ENCODE measurements at regions not wholly inside any gene's neighbourhood (a gene's known extent, or its start where the extent isn't known, plus 50 kb on each side); places are given as distances from the start of the nearest gene placed in this dataset.

- Histone ChIP-seq H3K4me3 (ENCODE audit: insufficient read depth, low read depth, low read length) (no peak overlapping the region), H3K36me3 (ENCODE audit: control insufficient read depth, insufficient read depth, low read length) (no peaks in the 10 kb centered on the region), H3K27ac (ENCODE audit: insufficient read depth, low read depth, low read length, poor library complexity, severe bottlenecking) (no peak overlapping the region), H3K4me1 (ENCODE audit: control insufficient read depth, insufficient read depth, low read length) (no peaks in the 10 kb centered on the region), H3K9me3 (ENCODE audit: control insufficient read depth, low read length) (no peaks in the 10 kb centered on the region), H3K27me3 (ENCODE audit: control insufficient read depth, insufficient read depth, low read length, poor library complexity, severe bottlenecking) (no peaks in the 10 kb centered on the region)
- 82 to 85% methylated on average over 8 of the region's 8 CpGs for WGBS, 2 experiments
Observed at GRCh38 chr5:166178411-166179080, 2112.9 kb upstream of the WWC1 start.

- H3K4me1 ChIP-seq (ENCODE audit: control insufficient read depth, insufficient read depth, low read length), result no peaks in the 10 kb centered on the region
- no peak overlapping the region for H3K4me3 ChIP-seq (ENCODE audit: insufficient read depth, low read depth, low read length)
- no peak overlapping the region for H3K27ac ChIP-seq (ENCODE audit: insufficient read depth, low read depth, low read length, poor library complexity, severe bottlenecking)
- H3K9me3 ChIP-seq (ENCODE audit: control insufficient read depth, low read length), result no peaks in the 10 kb centered on the region
- 94 to 95% methylated on average over 9 to 10 of the region's 10 CpGs for WGBS, 2 experiments
- no peaks in the 10 kb centered on the region for H3K27me3 ChIP-seq (ENCODE audit: control insufficient read depth, insufficient read depth, low read length, poor library complexity, severe bottlenecking)
- H3K36me3 ChIP-seq (ENCODE audit: control insufficient read depth, insufficient read depth, low read length), result no peaks in the 10 kb centered on the region
Observed at GRCh38 chr5:166185185-166185584, 2106.3 kb upstream of the WWC1 start.

- Histone ChIP-seq H3K9me3 (ENCODE audit: control insufficient read depth, low read length) (no peaks in the 10 kb centered on the region), H3K4me3 (ENCODE audit: insufficient read depth, low read depth, low read length) (no peak overlapping the region), H3K27me3 (ENCODE audit: control insufficient read depth, insufficient read depth, low read length, poor library complexity, severe bottlenecking) (no peaks in the 10 kb centered on the region), H3K4me1 (ENCODE audit: control insufficient read depth, insufficient read depth, low read length) (no peaks in the 10 kb centered on the region), H3K27ac (ENCODE audit: insufficient read depth, low read depth, low read length, poor library complexity, severe bottlenecking) (no peak overlapping the region), H3K36me3 (ENCODE audit: control insufficient read depth, insufficient read depth, low read length) (no peaks in the 10 kb centered on the region)
- 95 to 96% methylated on average over 6 to 7 of the region's 7 CpGs for WGBS, 2 experiments
Observed at GRCh38 chr5:166188501-166189325, 2102.7 kb upstream of the WWC1 start.

- WGBS, 2 experiments, result 59 to 61% methylated on average over 3 of the region's 3 CpGs
- H3K9me3 ChIP-seq (ENCODE audit: control insufficient read depth, low read length), result no peaks in the 10 kb centered on the region
Observed at GRCh38 chr5:166192696-166193095, 2098.7 kb upstream of the WWC1 start.

GRCh38 chr5:166195981-166196380 lies 2095.5 kb upstream of the WWC1 start:
- Histone ChIP-seq H3K27me3 (ENCODE audit: control insufficient read depth, insufficient read depth, low read length, poor library complexity, severe bottlenecking) (no peaks in the 10 kb centered on the region), H3K9me3 (ENCODE audit: control insufficient read depth, low read length) (no peaks in the 10 kb centered on the region), H3K4me3 (ENCODE audit: insufficient read depth, low read depth, low read length) (no peak overlapping the region), H3K36me3 (ENCODE audit: control insufficient read depth, insufficient read depth, low read length) (no peaks in the 10 kb centered on the region), H3K4me1 (ENCODE audit: control insufficient read depth, insufficient read depth, low read length) (no peaks in the 10 kb centered on the region), H3K27ac (ENCODE audit: insufficient read depth, low read depth, low read length, poor library complexity, severe bottlenecking) (no peak overlapping the region)
- WGBS, 2 experiments, result 94 to 97% methylated on average over 3 of the region's 3 CpGs

More at GRCh38 chr5:166192696-166193095, 2098.7 kb upstream of the WWC1 start:
- H3K27ac ChIP-seq (ENCODE audit: insufficient read depth, low read depth, low read length, poor library complexity, severe bottlenecking), result no peak overlapping the region
- no peaks in the 10 kb centered on the region for H3K4me1 ChIP-seq (ENCODE audit: control insufficient read depth, insufficient read depth, low read length)
- no peak overlapping the region for H3K4me3 ChIP-seq (ENCODE audit: insufficient read depth, low read depth, low read length)
- no peaks in the 10 kb centered on the region for H3K36me3 ChIP-seq (ENCODE audit: control insufficient read depth, insufficient read depth, low read length)
- no peaks in the 10 kb centered on the region for H3K27me3 ChIP-seq (ENCODE audit: control insufficient read depth, insufficient read depth, low read length, poor library complexity, severe bottlenecking)

- Histone ChIP-seq H3K27ac (ENCODE audit: insufficient read depth, low read depth, low read length, poor library complexity, severe bottlenecking) (no peak overlapping the region), H3K4me3 (ENCODE audit: insufficient read depth, low read depth, low read length) (no peak overlapping the region), H3K36me3 (ENCODE audit: control insufficient read depth, insufficient read depth, low read length) (no peaks in the 10 kb centered on the region), H3K4me1 (ENCODE audit: control insufficient read depth, insufficient read depth, low read length) (no peaks in the 10 kb centered on the region), H3K9me3 (ENCODE audit: control insufficient read depth, low read length) (no peaks in the 10 kb centered on the region), H3K27me3 (ENCODE audit: control insufficient read depth, insufficient read depth, low read length, poor library complexity, severe bottlenecking) (no peaks in the 10 kb centered on the region)
- 100% methylated on average over 1 of the region's 2 CpGs; no CpG with 5 or more reads in 1 of the 2 experiments for WGBS, 2 experiments
Observed at GRCh38 chr5:166200532-166200931, 2090.9 kb upstream of the WWC1 start.

- no peaks in the 10 kb centered on the region for H3K27me3 ChIP-seq (ENCODE audit: control insufficient read depth, insufficient read depth, low read length, poor library complexity, severe bottlenecking)
- H3K4me1 ChIP-seq (ENCODE audit: control insufficient read depth, insufficient read depth, low read length), result no peaks in the 10 kb centered on the region
- H3K4me3 ChIP-seq (ENCODE audit: insufficient read depth, low read depth, low read length), result no peak overlapping the region
- H3K36me3 ChIP-seq (ENCODE audit: control insufficient read depth, insufficient read depth, low read length), result no peaks in the 10 kb centered on the region
- H3K27ac ChIP-seq (ENCODE audit: insufficient read depth, low read depth, low read length, poor library complexity, severe bottlenecking), result no peak overlapping the region
- H3K9me3 ChIP-seq (ENCODE audit: control insufficient read depth, low read length), result no peaks in the 10 kb centered on the region
- WGBS, 2 experiments, result 92% methylated on average over 3 of the region's 3 CpGs
Observed at GRCh38 chr5:166211640-166212039, 2079.8 kb upstream of the WWC1 start.

- Histone ChIP-seq H3K27me3 (ENCODE audit: control insufficient read depth, insufficient read depth, low read length, poor library complexity, severe bottlenecking) (no peaks in the 10 kb centered on the region), H3K36me3 (ENCODE audit: control insufficient read depth, insufficient read depth, low read length) (no peaks in the 10 kb centered on the region), H3K27ac (ENCODE audit: insufficient read depth, low read depth, low read length, poor library complexity, severe bottlenecking) (no peak overlapping the region), H3K4me3 (ENCODE audit: insufficient read depth, low read depth, low read length) (no peak overlapping the region), H3K9me3 (ENCODE audit: control insufficient read depth, low read length) (no peaks in the 10 kb centered on the region), H3K4me1 (ENCODE audit: control insufficient read depth, insufficient read depth, low read length) (no peaks in the 10 kb centered on the region)
- WGBS, 2 experiments, result 86% methylated on average over 1 of the region's 1 CpG; no CpG with 5 or more reads in 1 of the 2 experiments
Observed at GRCh38 chr5:166236327-166236726, 2055.1 kb upstream of the WWC1 start.

GRCh38 chr5:166240705-166241104 lies 2050.7 kb upstream of the WWC1 start:
- no peaks in the 10 kb centered on the region for H3K9me3 ChIP-seq (ENCODE audit: control insufficient read depth, low read length)

GRCh38 chr5:166245556-166245955 lies 2045.9 kb upstream of the WWC1 start:
- no peaks in the 10 kb centered on the region for H3K36me3 ChIP-seq (ENCODE audit: control insufficient read depth, insufficient read depth, low read length)
- H3K27ac ChIP-seq (ENCODE audit: insufficient read depth, low read depth, low read length, poor library complexity, severe bottlenecking), result no peak overlapping the region
- H3K4me3 ChIP-seq (ENCODE audit: insufficient read depth, low read depth, low read length), result no peak overlapping the region
- 90 to 96% methylated on average over 1 of the region's 2 CpGs for WGBS, 2 experiments
- no peaks in the 10 kb centered on the region for H3K4me1 ChIP-seq (ENCODE audit: control insufficient read depth, insufficient read depth, low read length)
- no peaks in the 10 kb centered on the region for H3K9me3 ChIP-seq (ENCODE audit: control insufficient read depth, low read length)
- H3K27me3 ChIP-seq (ENCODE audit: control insufficient read depth, insufficient read depth, low read length, poor library complexity, severe bottlenecking), result no peaks in the 10 kb centered on the region

More at GRCh38 chr5:166240705-166241104, 2050.7 kb upstream of the WWC1 start:
- Histone ChIP-seq H3K36me3 (ENCODE audit: control insufficient read depth, insufficient read depth, low read length) (no peaks in the 10 kb centered on the region), H3K27ac (ENCODE audit: insufficient read depth, low read depth, low read length, poor library complexity, severe bottlenecking) (no peak overlapping the region), H3K4me3 (ENCODE audit: insufficient read depth, low read depth, low read length) (no peak overlapping the region), H3K27me3 (ENCODE audit: control insufficient read depth, insufficient read depth, low read length, poor library complexity, severe bottlenecking) (no peaks in the 10 kb centered on the region), H3K4me1 (ENCODE audit: control insufficient read depth, insufficient read depth, low read length) (no peaks in the 10 kb centered on the region)
- WGBS, 2 experiments, result 91 to 100% methylated on average over 1 to 2 of the region's 2 CpGs

Measured in ectodermal cell (in vitro differentiated cells).